ENCODE measurements at regions not wholly inside any gene's neighbourhood (a gene's known extent, or its start where the extent isn't known, plus 50 kb on each side); places are given as distances from the start of the nearest gene placed in this dataset.

GRCh38 chr2:157122776-157123175, 134.7 kb upstream of the GALNT5 start:
- DNase-seq (ENCODE audit: low read depth in 3 of 3, low spot score in 2 of 3), result no peak

DNA sequence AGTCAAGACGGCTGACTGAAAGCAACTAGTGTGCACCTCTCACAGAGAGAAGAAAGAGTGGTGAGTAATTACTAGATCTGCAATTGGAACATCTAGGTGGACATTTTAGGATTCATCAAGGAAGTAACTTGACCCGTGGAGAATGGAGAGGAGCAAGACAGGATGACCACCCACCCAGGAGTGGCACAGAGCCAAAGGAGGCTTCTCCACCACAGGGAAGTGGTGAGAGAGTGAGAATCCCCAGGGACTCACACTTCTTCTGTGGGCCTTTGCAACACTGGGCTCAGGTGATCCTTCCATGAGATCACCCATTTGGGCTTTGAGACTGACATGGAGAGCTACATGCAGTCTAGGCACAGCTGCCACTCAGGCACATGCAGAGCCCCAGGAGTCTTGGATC, 132.8 kb upstream of the GALNT5 start:
- no peak for DNase-seq (ENCODE audit: low read depth in 3 of 3, low spot score in 2 of 3)

GRCh38 chr2:157125685-157126084, 131.8 kb upstream of the GALNT5 start:
- DNase-seq (ENCODE audit: low read depth in 3 of 3, low spot score in 2 of 3), result no peak

- no peak for DNase-seq (ENCODE audit: low read depth in 3 of 3, low spot score in 2 of 3)
Observed at GRCh38 chr2:157127249-157128012, 130.1 kb upstream of the GALNT5 start.

DNA sequence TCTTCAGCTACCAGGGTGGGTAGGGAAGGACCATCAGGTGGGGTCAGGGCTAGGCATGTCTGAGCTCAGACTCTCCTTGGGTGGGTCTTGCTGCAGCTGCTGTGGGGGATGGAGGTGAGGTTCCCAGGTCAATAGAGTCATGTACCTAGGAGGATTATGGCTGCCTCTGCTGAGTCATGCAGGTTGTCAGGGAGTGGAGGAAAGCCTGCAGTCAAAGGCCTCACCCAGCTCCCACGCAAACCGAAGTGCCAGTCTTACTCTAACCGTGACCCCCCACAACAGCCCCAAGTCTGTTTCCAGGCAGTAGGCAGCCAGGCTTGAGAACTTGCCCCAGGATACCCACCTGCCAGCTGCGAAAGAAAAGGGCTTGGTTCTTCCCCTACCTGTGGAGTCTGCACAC, 113.6 kb upstream of the GALNT5 start:
- DNase-seq (ENCODE audit: low read depth in 3 of 3, low spot score in 2 of 3), result no peak

- DNase-seq (ENCODE audit: low read depth in 3 of 3, low spot score in 2 of 3), result no peak
Observed at GRCh38 chr2:157149270-157149669, 108.2 kb upstream of the GALNT5 start.

GRCh38 chr2:157150747-157151146, 106.8 kb upstream of the GALNT5 start:
- DNase-seq (ENCODE audit: low read depth in 3 of 3, low spot score in 2 of 3), result no peak

- DNase-seq (ENCODE audit: low read depth in 3 of 3, low spot score in 2 of 3), result no peak
Observed at GRCh38 chr2:157152362-157152761, 105.1 kb upstream of the GALNT5 start.

DNA sequence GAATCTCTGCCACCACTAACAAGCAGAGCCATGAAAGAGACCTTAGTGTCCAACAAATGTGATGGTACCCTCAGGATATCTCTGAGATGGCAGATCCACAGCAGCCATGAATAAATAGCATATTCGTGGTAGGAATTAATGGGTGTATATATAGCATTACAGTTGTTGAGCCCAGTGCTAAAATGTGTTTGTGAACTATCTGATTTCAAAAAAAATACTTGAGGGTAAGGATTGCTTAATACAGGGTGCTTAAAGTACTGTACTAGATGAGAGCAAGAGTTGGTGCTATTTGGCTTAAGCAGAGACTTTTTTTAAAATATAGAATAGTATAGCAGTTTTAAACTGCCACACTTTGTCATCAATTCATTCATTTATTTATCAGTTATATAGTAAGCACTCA, 101.5 kb upstream of the GALNT5 start:
- no peak for DNase-seq (ENCODE audit: low read depth in 3 of 3, low spot score in 2 of 3)

GRCh38 chr2:157158111-157158510, 99.4 kb upstream of the GALNT5 start:
- no peak for DNase-seq (ENCODE audit: low read depth in 3 of 3, low spot score in 2 of 3)

DNA sequence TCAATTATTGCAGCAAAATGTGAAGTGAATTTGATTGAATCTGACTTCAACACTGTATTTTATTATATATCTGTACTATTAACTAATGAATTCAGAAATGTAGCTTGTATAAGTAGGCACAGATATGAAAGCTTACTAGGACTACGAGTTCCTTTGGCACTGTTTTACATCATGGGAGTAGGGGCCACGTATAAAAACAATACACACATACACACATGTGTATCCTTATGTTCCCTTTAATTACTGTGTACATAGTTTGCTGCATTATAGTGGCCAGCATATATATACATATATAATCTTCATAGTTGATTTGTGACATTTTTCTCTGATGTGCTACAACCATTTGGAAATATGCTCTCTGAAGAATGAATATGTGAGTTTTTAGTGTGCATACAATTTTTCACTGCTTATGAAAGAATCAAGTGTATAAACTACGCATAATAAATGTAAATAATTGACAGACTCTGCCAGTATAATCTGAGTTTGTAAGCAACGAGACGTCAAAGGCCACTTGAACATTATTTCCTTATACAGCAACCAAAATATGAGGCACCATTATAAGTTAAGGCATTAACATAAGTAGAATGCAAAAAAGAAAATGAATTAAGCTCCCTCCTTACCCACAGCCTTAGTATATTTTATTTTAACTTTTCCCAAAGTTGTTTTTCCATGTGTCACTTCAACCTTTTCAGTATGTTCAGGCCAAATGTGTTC, 98.1 kb upstream of the GALNT5 start:
- no peak for DNase-seq (ENCODE audit: low read depth in 3 of 3, low spot score in 2 of 3)

DNA sequence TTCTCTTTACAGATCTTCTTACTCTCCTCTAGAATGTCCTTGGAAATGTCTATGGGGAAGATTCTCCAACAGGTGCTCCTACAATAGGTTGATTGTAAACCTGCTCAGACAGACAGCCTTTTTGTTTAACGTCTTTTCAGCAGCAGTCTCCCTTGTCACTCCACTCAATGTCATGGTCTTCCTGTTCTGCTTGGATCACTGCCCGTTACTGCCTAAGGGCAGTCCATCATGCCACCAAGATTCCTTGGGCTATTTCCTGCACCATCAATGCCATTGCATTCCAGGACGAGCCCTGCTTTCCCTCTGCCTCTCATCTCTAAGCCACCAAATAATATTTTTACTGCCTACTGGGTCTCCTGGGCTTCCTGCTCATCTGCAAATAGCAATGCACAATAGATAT, 97.4 kb upstream of the GALNT5 start:
- no peak for DNase-seq (ENCODE audit: low read depth in 3 of 3, low spot score in 2 of 3)

- DNase-seq (ENCODE audit: low read depth in 3 of 3, low spot score in 2 of 3), result no peak
Observed at GRCh38 chr2:157164370-157164769, 93.1 kb upstream of the GALNT5 start.

GRCh38 chr2:157164891-157165290, 92.6 kb upstream of the GALNT5 start:
- no peak for DNase-seq (ENCODE audit: low read depth in 3 of 3, low spot score in 2 of 3)

GRCh38 chr2:157168501-157168900, 89.0 kb upstream of the GALNT5 start:
- DNase-seq (ENCODE audit: low read depth in 3 of 3, low spot score in 2 of 3), result no peak

DNA sequence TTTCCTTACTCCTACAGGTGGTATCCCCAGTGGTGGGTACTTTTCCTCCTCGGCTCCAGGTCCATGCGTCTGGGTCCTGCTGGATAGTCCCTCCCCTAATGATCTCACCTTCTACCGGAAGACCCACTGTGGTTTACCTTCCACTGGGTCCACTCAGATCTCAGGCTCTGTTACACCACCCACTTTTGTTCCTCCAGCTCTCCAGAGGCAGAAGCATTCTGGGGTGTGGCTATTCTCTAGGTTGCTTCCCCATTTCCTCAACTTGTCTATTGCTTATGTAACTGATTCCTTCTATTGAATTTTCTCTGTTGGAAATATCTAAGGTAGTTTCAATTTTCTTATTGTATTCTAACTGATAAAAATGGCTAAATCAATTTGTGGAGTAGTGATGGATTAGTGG, 87.6 kb upstream of the GALNT5 start:
- no peak for DNase-seq (ENCODE audit: low read depth in 3 of 3, low spot score in 2 of 3)

GRCh38 chr2:157170299-157170698, 87.2 kb upstream of the GALNT5 start:
- no peak for DNase-seq (ENCODE audit: low read depth in 3 of 3, low spot score in 2 of 3)

DNA sequence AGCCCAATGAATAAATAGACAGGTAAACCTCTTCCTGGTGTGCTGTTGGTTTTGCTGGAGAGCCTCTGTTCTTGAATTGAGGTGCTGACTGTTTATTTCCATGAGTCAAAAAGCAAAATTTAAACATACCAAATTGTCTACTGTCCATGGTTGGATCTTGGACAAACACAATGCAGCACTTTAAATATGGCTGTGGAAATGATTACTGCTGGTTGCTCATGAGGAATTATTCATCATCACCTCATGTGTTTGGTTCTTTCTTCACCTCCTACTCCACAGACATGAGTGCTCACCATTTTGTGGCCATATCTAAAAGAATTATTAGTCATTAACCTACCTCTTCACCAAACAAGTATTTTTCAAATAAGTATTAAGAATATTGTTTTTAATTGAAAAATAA, 85.3 kb upstream of the GALNT5 start:
- no peak for DNase-seq (ENCODE audit: low read depth in 3 of 3, low spot score in 2 of 3)

GRCh38 chr2:157172866-157173578, 84.5 kb upstream of the GALNT5 start:
- DNase-seq (ENCODE audit: low read depth in 3 of 3, low spot score in 2 of 3), result no peak

GRCh38 chr2:157173740-157174184, 83.7 kb upstream of the GALNT5 start:
- no peak for DNase-seq (ENCODE audit: low read depth in 3 of 3, low spot score in 2 of 3)

DNA sequence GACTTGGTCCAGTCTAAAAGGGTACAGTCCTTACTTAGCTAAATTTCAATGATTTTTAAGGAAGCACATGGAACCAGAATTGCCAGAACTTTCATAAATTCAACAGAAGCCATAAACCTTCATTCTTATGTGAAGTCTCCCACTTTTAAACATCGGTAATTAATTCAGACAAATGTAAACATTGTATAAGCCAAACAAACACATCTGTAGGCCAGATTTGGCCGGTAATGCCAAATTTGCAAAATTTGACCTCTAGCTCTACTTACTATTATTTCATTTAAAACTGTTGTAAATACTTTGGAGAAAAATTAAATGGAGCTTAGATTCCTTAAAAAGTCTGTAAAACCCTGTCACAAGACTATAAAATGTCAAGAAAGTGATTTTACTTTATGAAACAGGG, 83.2 kb upstream of the GALNT5 start:
- no peak for DNase-seq (ENCODE audit: low read depth in 3 of 3, low spot score in 2 of 3)

GRCh38 chr2:157176602-157177001, 80.9 kb upstream of the GALNT5 start:
- DNase-seq (ENCODE audit: low read depth in 3 of 3, low spot score in 2 of 3), result no peak

Measured in right renal cortex interstitium (tissue), 3 donors.